ENCODE measurements at regions not wholly inside any gene's neighbourhood (a gene's known extent, or its start where the extent isn't known, plus 50 kb on each side); places are given as distances from the start of the nearest gene placed in this dataset.

GRCh38 chr1:101312147-101312546 is 75.3 kb downstream of the S1PR1 start:
- no peaks in the 10 kb centered on the region for H3K27me3 ChIP-seq (ENCODE audit: insufficient read depth, low read length, poor library complexity, severe bottlenecking)
- H2AFZ ChIP-seq (ENCODE audit: low read length) = no peak overlapping the region
- peak overlapping the region; percentile 90 for H3K4me2 ChIP-seq (ENCODE audit: low read depth, low read length, poor library complexity, severe bottlenecking)
- peaks cover 92% of the 10 kb centered on the region for H3K4me1 ChIP-seq (ENCODE audit: insufficient read depth, low read length, poor library complexity, severe bottlenecking)
- no peaks in the 10 kb centered on the region for H3K9me3 ChIP-seq (ENCODE audit: insufficient read depth, low read depth, low read length)
- no peaks in the 10 kb centered on the region for H3K36me3 ChIP-seq (ENCODE audit: insufficient read depth, low read length)
- no peaks in the 10 kb centered on the region for H4K20me1 ChIP-seq (ENCODE audit: insufficient read depth, low read length, poor library complexity, severe bottlenecking)
- no peaks in the 10 kb centered on the region for H3K9me2 ChIP-seq (replicated peaks; ENCODE audit: low read depth, low read length)
- TF ChIP-seq EZH2phosphoT487 (IDR thresholded peaks at IDR 0.05; ENCODE audit: borderline replicate concordance) (no peak), CTCF (conservative IDR thresholded peaks at IDR 0.05; ENCODE audit: low read length) (no peak)
- peaks cover 20% of the 10 kb centered on the region for H3F3A ChIP-seq (ENCODE audit: low read depth)
- peak overlapping the region; percentile 74 for H3K4me3 ChIP-seq (ENCODE audit: low read length, poor library complexity, severe bottlenecking)
- peaks cover 8% of the 10 kb centered on the region; the same call in 1 of the 2 replicates for H3K79me2 ChIP-seq (ENCODE audit: insufficient read depth, low read length)
- peak overlapping the region; percentile 95 for H3K9ac ChIP-seq (ENCODE audit: low read depth, low read length, poor library complexity, severe bottlenecking)

- no peaks in the 10 kb centered on the region for H3K9me2 ChIP-seq (replicated peaks; ENCODE audit: low read depth, low read length)
- no peaks in the 10 kb centered on the region for H3K36me3 ChIP-seq (ENCODE audit: insufficient read depth, low read length)
- H3K4me3 ChIP-seq (ENCODE audit: low read length, poor library complexity, severe bottlenecking) = peak overlapping the region; percentile 74
- H3K4me1 ChIP-seq (ENCODE audit: insufficient read depth, low read length, poor library complexity, severe bottlenecking) = peaks cover 84% of the 10 kb centered on the region
- H2AFZ ChIP-seq (ENCODE audit: low read length) = no peak overlapping the region
- H3K9me3 ChIP-seq (ENCODE audit: insufficient read depth, low read depth, low read length) = no peaks in the 10 kb centered on the region
- peak overlapping the region; percentile 90 for H3K4me2 ChIP-seq (ENCODE audit: low read depth, low read length, poor library complexity, severe bottlenecking)
- peaks cover 20% of the 10 kb centered on the region for H3F3A ChIP-seq (ENCODE audit: low read depth)
- no peaks in the 10 kb centered on the region for H3K27me3 ChIP-seq (ENCODE audit: insufficient read depth, low read length, poor library complexity, severe bottlenecking)
- peak overlapping the region; percentile 95 for H3K9ac ChIP-seq (ENCODE audit: low read depth, low read length, poor library complexity, severe bottlenecking)
- TF ChIP-seq CTCF (conservative IDR thresholded peaks at IDR 0.05; ENCODE audit: low read length) = no peak
- TF ChIP-seq EZH2phosphoT487 (IDR thresholded peaks at IDR 0.05; ENCODE audit: borderline replicate concordance) = no peak
- peaks cover 8% of the 10 kb centered on the region; the same call in 1 of the 2 replicates for H3K79me2 ChIP-seq (ENCODE audit: insufficient read depth, low read length)
- H4K20me1 ChIP-seq (ENCODE audit: insufficient read depth, low read length, poor library complexity, severe bottlenecking) = no peaks in the 10 kb centered on the region
Observed at GRCh38 chr1:101313356-101313755, 76.5 kb downstream of the S1PR1 start.

DNA sequence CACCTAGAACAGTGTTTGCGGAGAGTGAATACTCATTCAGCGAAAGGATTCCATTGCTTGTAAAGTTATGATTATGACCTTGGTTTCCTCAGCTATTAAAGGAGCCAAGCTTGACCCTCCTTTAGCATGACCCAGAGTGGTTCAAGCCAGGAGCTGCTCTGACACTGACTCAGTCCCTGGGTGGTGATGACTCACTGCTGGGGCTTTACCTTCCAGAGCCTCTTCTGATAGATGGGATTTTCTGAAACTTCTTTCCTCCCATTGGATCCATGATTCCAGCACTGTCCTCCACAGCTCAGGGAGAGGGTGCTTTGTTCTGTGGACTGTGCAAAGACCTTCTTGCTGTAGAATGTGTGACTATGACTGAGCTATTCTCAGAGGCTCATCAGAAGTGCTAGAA is 77.4 kb downstream of the S1PR1 start:
- no peaks in the 10 kb centered on the region for H3K9me3 ChIP-seq (ENCODE audit: insufficient read depth, low read depth, low read length)
- H3K9me2 ChIP-seq (replicated peaks; ENCODE audit: low read depth, low read length) = no peaks in the 10 kb centered on the region
- peaks cover 8% of the 10 kb centered on the region; the same call in 1 of the 2 replicates for H3K79me2 ChIP-seq (ENCODE audit: insufficient read depth, low read length)
- H3K27me3 ChIP-seq (ENCODE audit: insufficient read depth, low read length, poor library complexity, severe bottlenecking) = no peaks in the 10 kb centered on the region
- no peaks in the 10 kb centered on the region for H4K20me1 ChIP-seq (ENCODE audit: insufficient read depth, low read length, poor library complexity, severe bottlenecking)
- H3K4me2 ChIP-seq (ENCODE audit: low read depth, low read length, poor library complexity, severe bottlenecking) = no peak overlapping the region
- peaks cover 20% of the 10 kb centered on the region for H3F3A ChIP-seq (ENCODE audit: low read depth)
- no peak for TF ChIP-seq CTCF (conservative IDR thresholded peaks at IDR 0.05; ENCODE audit: low read length)
- TF ChIP-seq EZH2phosphoT487 (IDR thresholded peaks at IDR 0.05; ENCODE audit: borderline replicate concordance) = no peak
- H3K36me3 ChIP-seq (ENCODE audit: insufficient read depth, low read length) = no peaks in the 10 kb centered on the region
- H3K9ac ChIP-seq (ENCODE audit: low read depth, low read length, poor library complexity, severe bottlenecking) = no peak overlapping the region
- H3K4me3 ChIP-seq (ENCODE audit: low read length, poor library complexity, severe bottlenecking) = no peak overlapping the region
- H3K4me1 ChIP-seq (ENCODE audit: insufficient read depth, low read length, poor library complexity, severe bottlenecking) = peaks cover 76% of the 10 kb centered on the region
- no peak overlapping the region for H2AFZ ChIP-seq (ENCODE audit: low read length)

All from Loucy (cell line).